Erythroblast (primary cell): ENCODE measurements at regions not wholly inside any gene's neighbourhood (a gene's known extent, or its start where the extent isn't known, plus 50 kb on each side); places are given as distances from the start of the nearest gene placed in this dataset.

Experiments used
- DNase-seq, 2 experiments: peaks; one replicate each; lab custom pipeline; 2025; lab: John Stamatoyannopoulos, UW
- GATA1 ChIP-seq: IDR thresholded peaks from 2 replicates; pipeline ENCODE4 v1.6.1; 2011; ENCODE audit warnings: low read depth, mild to moderate bottlenecking, control low read depth, low read length, moderate library complexity
- POLR2A ChIP-seq: IDR thresholded peaks from 2 replicates; pipeline ENCODE4 v1.6.1; 2011; ENCODE audit warnings: mild to moderate bottlenecking, low read length

GRCh38 chr14:38336298-38336697, 80.4 kb upstream of the CLEC14A start:
- no peak for DNase-seq
- TF ChIP-seq GATA1 (no peak), POLR2A (no peak)

DNA sequence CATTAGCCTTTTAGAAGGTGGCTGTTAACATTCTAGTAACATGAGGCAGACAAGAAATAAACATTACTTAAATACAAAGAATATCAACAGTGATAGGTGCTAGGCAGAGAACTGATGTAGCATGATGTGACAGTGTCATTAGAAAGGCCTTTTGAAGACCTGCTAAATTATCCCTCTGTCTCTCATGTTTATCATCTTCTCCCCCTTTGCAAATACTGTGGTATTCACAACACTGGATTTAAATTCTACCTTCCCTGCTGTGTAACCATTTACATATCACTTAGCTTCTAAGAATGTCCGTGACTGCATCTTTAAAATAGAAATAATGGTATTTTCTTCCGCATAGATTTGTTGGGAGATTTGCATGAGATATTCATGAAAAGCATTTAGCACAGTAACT, 74.4 kb upstream of the CLEC14A start:
- no peak for DNase-seq
- TF ChIP-seq GATA1 (no peak), POLR2A (no peak)

DNA sequence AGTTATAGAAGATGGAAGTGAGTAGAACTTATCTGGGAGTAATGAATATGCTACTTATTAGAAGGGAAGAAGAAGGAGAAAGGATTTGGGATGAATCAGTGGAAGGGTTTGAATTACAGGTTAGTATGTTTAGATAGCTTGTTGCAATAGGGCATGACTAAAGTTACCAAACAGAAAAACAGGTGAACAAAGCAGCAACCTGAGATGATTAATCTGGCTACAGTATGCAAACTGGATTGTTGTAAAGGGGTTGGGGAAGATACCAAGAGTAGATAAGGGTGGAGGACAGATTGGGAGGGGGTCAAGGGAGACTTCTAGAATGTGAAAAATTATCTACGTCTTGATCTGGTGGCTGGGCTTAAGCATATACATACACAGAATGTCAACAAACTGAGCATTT, 73.4 kb upstream of the CLEC14A start:
- TF ChIP-seq POLR2A (no peak), GATA1 (no peak)
- DNase-seq = no peak

DNA sequence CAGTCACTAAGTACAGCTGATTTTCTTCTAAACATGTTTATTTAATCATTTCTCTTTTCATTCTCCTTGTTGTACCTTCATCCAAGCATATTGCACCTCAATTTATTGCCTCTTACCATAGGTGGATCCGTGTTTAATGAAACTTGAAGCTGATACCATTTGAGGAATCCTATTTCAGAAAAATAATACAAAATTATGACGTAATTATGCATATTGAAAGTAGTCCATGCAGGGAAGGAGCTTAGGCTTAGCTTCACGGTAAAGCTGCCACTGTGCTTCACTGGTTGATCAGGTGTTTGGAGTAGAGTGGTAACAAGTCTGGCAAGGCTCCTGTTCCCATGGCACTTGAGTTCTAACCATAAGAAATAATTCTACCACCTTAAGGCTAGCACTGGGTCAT, 61.0 kb upstream of the CLEC14A start:
- TF ChIP-seq POLR2A (no peak), GATA1 (no peak)
- no peak for DNase-seq

DNA sequence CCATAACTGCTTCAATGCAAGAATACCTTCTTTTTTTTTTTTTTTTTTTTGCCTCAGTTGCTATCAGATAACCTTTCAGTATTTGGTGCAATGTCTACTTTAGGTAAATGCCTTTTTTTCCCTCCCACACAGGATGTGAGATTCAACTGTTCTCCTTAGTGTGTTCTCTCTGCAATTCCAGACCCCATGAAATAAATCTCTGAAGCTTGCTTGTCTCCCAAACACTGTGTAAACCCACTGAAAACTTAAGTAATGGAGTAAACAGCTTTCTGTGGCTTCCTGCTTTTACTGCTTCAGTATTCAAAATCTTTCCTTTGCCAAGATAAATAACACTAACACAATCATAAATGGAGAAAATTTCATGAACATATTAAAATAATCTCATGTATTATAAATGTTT, 55.8 kb upstream of the CLEC14A start:
- TF ChIP-seq GATA1 (no peak), POLR2A (no peak)
- no peak for DNase-seq

DNA sequence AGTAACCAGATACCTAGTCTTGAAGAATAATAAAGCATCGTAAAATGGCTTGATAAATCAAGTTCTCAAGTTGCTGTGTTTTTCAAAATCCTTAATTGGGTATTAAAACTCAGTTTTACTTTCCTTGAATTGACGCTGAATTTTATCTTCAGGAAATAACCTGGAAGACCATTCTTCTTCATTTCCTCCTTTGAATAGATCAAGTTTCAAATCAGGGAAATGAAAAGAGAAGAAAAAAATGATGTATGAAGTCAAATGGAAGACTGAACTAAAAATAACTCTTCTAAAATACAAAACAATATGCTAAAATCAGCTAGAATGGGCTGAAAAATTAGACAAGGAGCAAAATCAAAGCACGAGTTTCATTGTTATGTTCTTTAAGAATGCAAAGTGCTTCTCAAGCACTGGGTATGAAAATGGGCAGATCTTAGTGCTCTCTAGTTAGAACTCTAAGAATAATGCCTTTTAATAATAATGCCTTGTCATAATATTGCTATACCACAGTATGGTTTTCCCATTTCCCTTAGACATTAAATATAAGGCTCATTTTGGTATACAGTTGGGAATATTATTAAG, 54.6 kb upstream of the CLEC14A start:
- TF ChIP-seq GATA1 (no peak), POLR2A (no peak)

GRCh38 chr14:38309522-38310277, 53.8 kb upstream of the CLEC14A start:
- TF ChIP-seq POLR2A = no peak
- TF ChIP-seq GATA1 = no peak
- DNase-seq = no peak

More for the DNA sequence above, 54.6 kb upstream of the CLEC14A start:
- no peak for DNase-seq
